Heart left ventricle (tissue), 13 donors: ENCODE measurements at regions not wholly inside any gene's neighbourhood (a gene's known extent, or its start where the extent isn't known, plus 50 kb on each side); places are given as distances from the start of the nearest gene placed in this dataset.

Experiments
- POLR2A ChIP-seq, 2 donors: fragments of 450-650 bp; IDR thresholded peaks; one replicate each; pipeline ENCODE4 v1.6.1; 2017; ENCODE audit warnings: antibody characterized with exemption in 2 of 2, mild to moderate bottlenecking in 2 of 2, moderate library complexity in 2 of 2
- TF ChIP-seq, protein P1 (sequence below), 12 donors: fragments of 200-600 bp; sonication (generic) in 4 of 12; IDR thresholded peaks; one replicate each; pipeline versions ENCODE4 v1.5.0 to v1.8.0; 2018 to 2022; ENCODE audit warnings: antibody characterized with exemption in 12 of 12, mild to moderate bottlenecking in 5 of 12
- donor health status: ischemic (EF 13 %, LVEDD 7.1; RV severe dilation, severe dysfunction).
- donor health status: DM: no; HTN: yes; CAD: no.
- donor health status: DM: no; HTN: no; CAD: no.
- donor health status: ischemic (EF 25% LVEDD 6.9; RV normal size, moderate dysfunction).
- donor health status: ischemic (EF 25% LVEDD 5.7; RV mildly dilated, moderate dysfunction).
- donor health status: ischemic (EF 35%, LVEDD 5.7; RV mildly dilated, moderate dysfunction).
- donor health status: nonischemic (EF 11% LVEDD 7.7; RV severe dilation, severe dysfunction).
- donor health status: DM: yes; HTN: yes; CAD: no.
- donor health status: PGD.
- donor health status: ischemic (EF 29% LVEDD 5.4; RV normal size, mild dysfunction).
- donor health status: nonischemic (EF 23%, LVEDD 6.1; RV moderate dilation, normal function).

DNA sequence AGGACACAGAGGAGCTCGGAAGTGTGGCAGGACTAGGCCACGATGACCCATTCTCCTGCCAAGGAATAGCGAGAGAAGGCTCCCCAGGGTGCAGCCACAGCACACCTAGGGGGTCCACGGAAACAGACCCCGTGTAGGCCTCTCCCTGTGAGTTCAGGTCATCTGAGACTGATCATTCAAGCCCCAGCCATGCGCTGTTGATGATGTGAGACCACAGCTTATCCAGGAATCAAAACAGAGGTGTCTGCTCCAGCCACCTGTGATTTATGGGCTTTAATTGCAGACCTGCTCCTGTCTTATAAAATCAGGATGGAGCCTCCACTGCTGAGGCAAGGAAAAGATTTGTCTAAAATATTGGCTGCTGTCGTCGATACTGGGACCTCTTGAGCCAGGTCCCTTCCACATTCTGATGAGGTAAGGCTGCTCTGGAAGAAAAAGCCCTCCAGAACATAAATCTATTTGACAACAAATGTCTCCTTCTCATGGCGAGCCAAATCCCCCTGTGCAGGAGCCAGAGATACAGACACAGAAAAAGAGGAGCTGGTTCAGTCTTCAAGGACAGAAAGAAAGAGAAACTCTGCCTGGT lies 186.7 kb downstream of the TJP1 start:
- TF ChIP-seq, protein P1, sequence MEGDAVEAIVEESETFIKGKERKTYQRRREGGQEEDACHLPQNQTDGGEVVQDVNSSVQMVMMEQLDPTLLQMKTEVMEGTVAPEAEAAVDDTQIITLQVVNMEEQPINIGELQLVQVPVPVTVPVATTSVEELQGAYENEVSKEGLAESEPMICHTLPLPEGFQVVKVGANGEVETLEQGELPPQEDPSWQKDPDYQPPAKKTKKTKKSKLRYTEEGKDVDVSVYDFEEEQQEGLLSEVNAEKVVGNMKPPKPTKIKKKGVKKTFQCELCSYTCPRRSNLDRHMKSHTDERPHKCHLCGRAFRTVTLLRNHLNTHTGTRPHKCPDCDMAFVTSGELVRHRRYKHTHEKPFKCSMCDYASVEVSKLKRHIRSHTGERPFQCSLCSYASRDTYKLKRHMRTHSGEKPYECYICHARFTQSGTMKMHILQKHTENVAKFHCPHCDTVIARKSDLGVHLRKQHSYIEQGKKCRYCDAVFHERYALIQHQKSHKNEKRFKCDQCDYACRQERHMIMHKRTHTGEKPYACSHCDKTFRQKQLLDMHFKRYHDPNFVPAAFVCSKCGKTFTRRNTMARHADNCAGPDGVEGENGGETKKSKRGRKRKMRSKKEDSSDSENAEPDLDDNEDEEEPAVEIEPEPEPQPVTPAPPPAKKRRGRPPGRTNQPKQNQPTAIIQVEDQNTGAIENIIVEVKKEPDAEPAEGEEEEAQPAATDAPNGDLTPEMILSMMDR (IDR thresholded peaks at IDR 0.05), result no peak
- no peak for TF ChIP-seq POLR2A (IDR thresholded peaks at IDR 0.05)
